ENCODE measurements at regions not wholly inside any gene's neighbourhood (a gene's known extent, or its start where the extent isn't known, plus 50 kb on each side); places are given as distances from the start of the nearest gene placed in this dataset.

GRCh38 chr2:65501074-65501473 lies 68.7 kb upstream of the SPRED2 start:
- TF ChIP-seq USF1 (IDR thresholded peaks at IDR 0.05) (no peak), TCF12 (IDR thresholded peaks at IDR 0.05; ENCODE audit: low read depth) (no peak), RAD21 (IDR thresholded peaks at IDR 0.05; ENCODE audit: low read depth) (no peak), CEBPB (IDR thresholded peaks at IDR 0.05) (no peak), ZBTB7A (IDR thresholded peaks at IDR 0.05; ENCODE audit: low read depth) (no peak), TAF1 (IDR thresholded peaks at IDR 0.05; ENCODE audit: low read depth) (no peak), CREB1 (IDR thresholded peaks at IDR 0.05; ENCODE audit: low read depth) (no peak), REST (IDR thresholded peaks at IDR 0.05; ENCODE audit: low read depth) (no peak), EGR1 (IDR thresholded peaks at IDR 0.05) (no peak)

GRCh38 chr2:65500310-65501040 lies 68.1 kb upstream of the SPRED2 start:
- TF ChIP-seq CEBPB (IDR thresholded peaks at IDR 0.05) = no peak
- no peak for TF ChIP-seq ZBTB7A (IDR thresholded peaks at IDR 0.05; ENCODE audit: low read depth)
- no peak for TF ChIP-seq RAD21 (IDR thresholded peaks at IDR 0.05; ENCODE audit: low read depth)
- TF ChIP-seq USF1 (IDR thresholded peaks at IDR 0.05) = peak; percentile 58
- TF ChIP-seq TEAD4 (IDR thresholded peaks at IDR 0.05) = no peak

- TF ChIP-seq CEBPB (IDR thresholded peaks at IDR 0.05) (no peak), MAX (IDR thresholded peaks at IDR 0.05) (no peak), USF1 (IDR thresholded peaks at IDR 0.05) (no peak), TCF12 (IDR thresholded peaks at IDR 0.05; ENCODE audit: low read depth) (no peak), EP300 (IDR thresholded peaks at IDR 0.05; ENCODE audit: borderline replicate concordance) (no peak), NFIC (IDR thresholded peaks at IDR 0.05) (no peak), ZBTB7A (IDR thresholded peaks at IDR 0.05; ENCODE audit: low read depth) (no peak), CREB1 (IDR thresholded peaks at IDR 0.05; ENCODE audit: low read depth) (no peak), EGR1 (IDR thresholded peaks at IDR 0.05) (no peak)
These were observed 66.8 kb upstream of the SPRED2 start for GRCh38 chr2:65499216-65499615.

GRCh38 chr2:65498396-65498795 lies 66.0 kb upstream of the SPRED2 start:
- TF ChIP-seq REST (IDR thresholded peaks at IDR 0.05; ENCODE audit: low read depth) = no peak
- TF ChIP-seq TCF12 (IDR thresholded peaks at IDR 0.05; ENCODE audit: low read depth) = no peak
- TF ChIP-seq RAD21 (IDR thresholded peaks at IDR 0.05; ENCODE audit: low read depth) = no peak
- no peak for TF ChIP-seq NFIC (IDR thresholded peaks at IDR 0.05)

- no peak for TF ChIP-seq CEBPB (IDR thresholded peaks at IDR 0.05)
- no peak for TF ChIP-seq EP300 (IDR thresholded peaks at IDR 0.05; ENCODE audit: borderline replicate concordance)
- TF ChIP-seq TAF1 (IDR thresholded peaks at IDR 0.05; ENCODE audit: low read depth) = no peak
- TF ChIP-seq CREB1 (IDR thresholded peaks at IDR 0.05; ENCODE audit: low read depth) = no peak
- no peak for TF ChIP-seq MAX (IDR thresholded peaks at IDR 0.05)
- no peak for TF ChIP-seq REST (IDR thresholded peaks at IDR 0.05; ENCODE audit: low read depth)
- no peak for TF ChIP-seq NFIC (IDR thresholded peaks at IDR 0.05)
- no peak for TF ChIP-seq TEAD4 (IDR thresholded peaks at IDR 0.05)
- TF ChIP-seq ZBTB7A (IDR thresholded peaks at IDR 0.05; ENCODE audit: low read depth) = no peak
- no peak for TF ChIP-seq EGR1 (IDR thresholded peaks at IDR 0.05)
- TF ChIP-seq RAD21 (IDR thresholded peaks at IDR 0.05; ENCODE audit: low read depth) = no peak
These were observed 63.0 kb upstream of the SPRED2 start for GRCh38 chr2:65495251-65495877.
